B cell (primary cell): ENCODE measurements at regions not wholly inside any gene's neighbourhood (a gene's known extent, or its start where the extent isn't known, plus 50 kb on each side); places are given as distances from the start of the nearest gene placed in this dataset.

Experiments used
- CTCF ChIP-seq: fragments of 200-600 bp; IDR thresholded peaks from one replicate; pipeline ENCODE4 v1.8.0; 2022; ENCODE audit warnings: antibody characterized with exemption, mild to moderate bottlenecking
- EZH2 ChIP-seq: IDR thresholded peaks from 2 replicates; pipeline ENCODE4 v1.6.1; 2012; ENCODE audit warnings: borderline replicate concordance, low read depth, mild to moderate bottlenecking, moderate library complexity, low read length; ENCODE audit not compliant: insufficient read depth, poor library complexity, severe bottlenecking

GRCh38 chr11:82041764-82042163, 691.9 kb downstream of the FAM181B start:
- TF ChIP-seq CTCF (no peak), EZH2 (no peak)
